Common myeloid progenitor, CD34-positive (primary cell): ENCODE measurements at regions not wholly inside any gene's neighbourhood (a gene's known extent, or its start where the extent isn't known, plus 50 kb on each side); places are given as distances from the start of the nearest gene placed in this dataset.

Experiments
- CTCF ChIA-PET: fragments of 350-600 bp; sonication (Branson Sonifier 250); formaldehyde crosslinking; loops from one replicate; lab custom pipeline; 2021; ENCODE audit warnings: antibody characterized with exemption; lab: Charles Lee
- POLR2A ChIA-PET: fragments of 350-600 bp; sonication (Branson Sonifier 250); formaldehyde crosslinking; loops from one replicate; lab custom pipeline; 2021; ENCODE audit warnings: antibody characterized with exemption; lab: Charles Lee
- DNase-seq, 3 donors: peaks; one replicate each; pipeline versions ENCODE4 v3.0.0 to v3.0.0-alpha.2; 2013
- H3K27ac ChIP-seq, 2 experiments: 1 replicate in 1 of 2; 2 replicates in 1 of 2; pipeline ENCODE4 v1.7.0; 2013; ENCODE audit warnings: inconsistent platforms in 2 of 2, low read length in 2 of 2, mild to moderate bottlenecking in 2 of 2, low read depth in 1 of 2, moderate library complexity in 1 of 2; ENCODE audit not compliant: severe bottlenecking in 2 of 2, insufficient read depth in 1 of 2, poor library complexity in 1 of 2
- H3K27me3 ChIP-seq, 5 experiments: replicated peaks in 2 of 5; 1 replicate in 3 of 5; 2 replicates in 2 of 5; pipeline versions ENCODE4 v1.6.1 to v1.7.0; 2013; ENCODE audit warnings: low read length in 4 of 5, mild to moderate bottlenecking in 2 of 5, moderate library complexity in 2 of 5, inconsistent platforms in 1 of 5; ENCODE audit not compliant: insufficient read depth in 5 of 5, control insufficient read depth in 4 of 5
- H3K36me3 ChIP-seq, 4 experiments: 1 replicate in 2 of 4; 2 replicates in 2 of 4; pipeline versions ENCODE4 v1.6.1 to v1.7.0; 2013; ENCODE audit warnings: low read length in 3 of 4, control low read depth in 1 of 4, mild to moderate bottlenecking in 1 of 4; ENCODE audit not compliant: control insufficient read depth in 4 of 4, insufficient read depth in 4 of 4
- H3K4me1 ChIP-seq, 4 experiments: 1 replicate in 3 of 4; 2 replicates in 1 of 4; pipeline versions ENCODE4 v1.6.1 to v1.7.1; 2013; ENCODE audit warnings: low read length in 3 of 4, mild to moderate bottlenecking in 3 of 4, control low read depth in 1 of 4, inconsistent platforms in 1 of 4, moderate library complexity in 1 of 4; ENCODE audit not compliant: control insufficient read depth in 4 of 4, insufficient read depth in 4 of 4; ENCODE audit errors: control extremely low read depth in 1 of 4
- H3K4me3 ChIP-seq, 7 experiments: 1 replicate in 4 of 7; 2 replicates in 3 of 7; pipeline versions ENCODE4 v1.5.1 to v1.7.0; 2013; ENCODE audit warnings: mild to moderate bottlenecking in 7 of 7, low read length in 6 of 7, moderate library complexity in 6 of 7, inconsistent platforms in 2 of 7, low read depth in 2 of 7, control low read depth in 1 of 7; ENCODE audit not compliant: insufficient read depth in 4 of 7, control insufficient read depth in 1 of 7; ENCODE audit errors: extremely low read depth in 1 of 7
- H3K9me3 ChIP-seq, 5 experiments: 1 replicate in 4 of 5; 2 replicates in 1 of 5; pipeline versions ENCODE4 v1.6.1 to v1.7.1; 2013; ENCODE audit warnings: low read length in 4 of 5, mild to moderate bottlenecking in 2 of 5, inconsistent platforms in 1 of 5, low read depth in 1 of 5, moderate library complexity in 1 of 5; ENCODE audit not compliant: control insufficient read depth in 4 of 5, insufficient read depth in 2 of 5; ENCODE audit errors: control extremely low read depth in 1 of 5
- WGBS: methylation state at CpG from one replicate; pipeline ENCODE4 v1.1.5; 2013; ENCODE audit not compliant: insufficient coverage; 5-methylcytosine and 5-hydroxymethylcytosine counted together

DNA sequence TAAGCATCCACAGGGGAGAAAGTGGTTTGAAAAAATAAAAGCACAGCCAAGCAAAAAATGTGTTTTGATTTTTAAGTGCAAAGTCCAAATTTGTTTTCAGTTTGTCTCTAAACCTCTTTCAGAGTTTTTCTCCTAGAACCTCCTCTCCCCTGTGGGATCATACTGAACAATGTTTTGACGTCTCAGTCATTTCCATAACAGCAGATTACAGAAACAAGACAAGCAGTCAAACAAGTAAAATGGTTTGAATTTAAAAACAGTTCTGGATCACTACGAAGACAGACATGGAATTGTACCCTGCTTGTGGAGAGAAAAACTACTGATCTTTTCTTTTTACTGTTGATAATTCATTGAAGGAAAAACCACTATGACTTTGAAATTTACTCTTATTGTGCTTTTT lies 245.7 kb upstream of the CNTN4 start:
- no peak for DNase-seq
- Histone ChIP-seq H3K4me3 (no peak overlapping the region), H3K4me1 (no peaks in the 10 kb centered on the region), H3K27ac (no peak overlapping the region), H3K9me3 (no peaks in the 10 kb centered on the region), H3K27me3 (no peaks in the 10 kb centered on the region), H3K36me3 (no peaks in the 10 kb centered on the region)
- WGBS = no CpG with 5 or more reads among the region's 2 CpGs
- ChIA-PET POLR2A (no interaction called here), CTCF (no interaction called here)

DNA sequence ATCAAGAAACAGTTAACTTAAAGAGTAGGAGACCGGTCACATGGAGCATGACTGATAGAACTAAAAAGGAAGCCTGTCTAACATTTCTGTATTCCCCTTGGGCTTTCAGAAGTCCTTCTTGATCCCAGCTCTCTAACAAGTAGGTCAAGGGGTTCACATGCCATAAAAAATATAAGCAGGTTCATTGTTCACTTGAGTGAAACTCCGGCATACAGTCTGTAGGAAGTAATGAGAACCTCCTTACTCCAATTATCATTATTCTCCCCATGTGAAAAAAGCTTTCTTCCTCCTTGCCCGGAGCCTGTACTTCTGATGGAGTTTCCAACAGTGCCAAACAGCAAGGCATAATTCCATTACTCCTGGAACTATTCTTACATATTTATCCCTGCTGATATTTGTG lies 242.8 kb upstream of the CNTN4 start:
- DNase-seq = no peak
- no peaks in the 10 kb centered on the region for H3K36me3 ChIP-seq
- H3K4me1 ChIP-seq = no peaks in the 10 kb centered on the region
- CTCF ChIA-PET = no interaction called here
- H3K9me3 ChIP-seq = no peaks in the 10 kb centered on the region
- no peak overlapping the region for H3K4me3 ChIP-seq
- WGBS = no CpG with 5 or more reads among the region's 3 CpGs
- POLR2A ChIA-PET = no interaction called here
- H3K27me3 ChIP-seq = no peaks in the 10 kb centered on the region
- no peak overlapping the region for H3K27ac ChIP-seq

DNA sequence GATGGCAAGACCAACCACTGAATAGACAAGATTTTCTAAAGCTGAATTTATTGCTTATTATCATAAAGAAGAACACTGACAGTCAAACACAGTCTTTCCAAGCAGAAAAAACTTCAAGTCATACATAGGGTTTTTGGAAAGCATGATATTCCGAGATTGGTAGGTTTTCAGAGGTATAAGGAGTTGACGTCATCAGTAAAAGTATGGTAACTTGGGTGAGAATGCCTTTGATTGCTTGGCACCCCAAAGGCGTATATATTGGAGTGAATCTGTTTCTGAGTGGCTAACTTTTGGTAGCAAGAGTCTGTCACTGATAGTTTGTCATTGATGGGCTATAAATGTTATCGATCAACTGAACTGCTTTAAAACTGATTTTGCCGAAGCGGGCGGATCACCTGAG lies 227.9 kb upstream of the CNTN4 start:
- POLR2A ChIA-PET = no interaction called here
- no peak overlapping the region for H3K4me3 ChIP-seq
- no peaks in the 10 kb centered on the region for H3K4me1 ChIP-seq
- 100% methylated on average over 5 of the region's 7 CpGs for WGBS
- H3K36me3 ChIP-seq = no peaks in the 10 kb centered on the region
- CTCF ChIA-PET = no interaction called here
- H3K27ac ChIP-seq = no peak overlapping the region
- H3K27me3 ChIP-seq = no peaks in the 10 kb centered on the region
- no peak for DNase-seq
- peaks cover 0 to 3% (median 0%) of the 10 kb centered on the region in 5 experiments for H3K9me3 ChIP-seq

DNA sequence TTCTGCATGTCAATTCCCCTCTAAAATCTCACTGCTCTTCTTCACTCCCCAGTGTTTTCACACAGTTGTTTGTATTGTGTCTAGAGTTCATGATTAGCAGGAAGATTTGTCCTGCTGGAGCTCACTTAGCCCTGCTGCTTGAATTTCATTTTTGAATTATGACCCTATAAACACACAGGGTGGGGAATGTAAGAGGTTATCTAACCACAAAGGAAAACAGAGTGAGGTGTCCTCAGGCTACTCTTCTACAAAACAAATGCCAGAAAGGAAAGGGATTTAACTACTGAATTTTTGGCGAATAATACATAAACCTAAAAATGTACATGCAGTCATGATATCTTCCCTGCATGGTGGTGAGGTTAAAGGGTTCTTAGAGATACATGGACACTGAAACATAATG lies 215.1 kb upstream of the CNTN4 start:
- peaks cover 0 to 2% (median 0%) of the 10 kb centered on the region in 5 experiments for H3K9me3 ChIP-seq
- H3K27ac ChIP-seq = no peak overlapping the region
- no peaks in the 10 kb centered on the region for H3K27me3 ChIP-seq
- no peaks in the 10 kb centered on the region for H3K36me3 ChIP-seq
- CTCF ChIA-PET = no interaction called here
- no peak for DNase-seq
- no peaks in the 10 kb centered on the region for H3K4me1 ChIP-seq
- WGBS = no CpG with 5 or more reads among the region's 1 CpG
- POLR2A ChIA-PET = no interaction called here
- H3K4me3 ChIP-seq = no peak overlapping the region

DNA sequence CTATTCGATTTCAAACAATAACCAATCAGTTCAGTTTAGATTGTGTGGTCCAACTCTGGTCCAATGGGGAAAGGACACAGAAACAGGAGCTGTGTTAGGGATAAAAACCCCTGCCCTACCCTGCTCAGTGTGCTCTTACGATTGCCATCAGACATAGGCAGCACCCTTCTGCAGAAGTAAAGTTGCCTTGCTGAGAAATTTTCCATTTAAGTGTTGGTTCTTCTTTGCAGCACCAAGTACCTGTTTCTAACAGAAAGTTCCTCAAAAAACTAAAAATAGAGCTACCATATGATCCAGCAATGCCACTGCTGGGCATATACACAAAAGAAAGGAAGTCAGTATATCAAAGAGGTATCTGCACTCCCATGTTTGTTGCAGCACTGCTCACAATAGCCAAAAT lies 206.2 kb upstream of the CNTN4 start:
- CTCF ChIA-PET = no interaction called here
- no peaks in the 10 kb centered on the region for H3K27me3 ChIP-seq
- H3K9me3 ChIP-seq = peaks cover 0 to 19% (median 7%) of the 10 kb centered on the region in 5 experiments
- H3K27ac ChIP-seq = no peak overlapping the region
- POLR2A ChIA-PET = no interaction called here
- DNase-seq = no peak
- H3K4me3 ChIP-seq = no peak overlapping the region
- H3K36me3 ChIP-seq = no peaks in the 10 kb centered on the region
- WGBS = 100% methylated on average over 1 of the region's 2 CpGs
- no peaks in the 10 kb centered on the region for H3K4me1 ChIP-seq

DNA sequence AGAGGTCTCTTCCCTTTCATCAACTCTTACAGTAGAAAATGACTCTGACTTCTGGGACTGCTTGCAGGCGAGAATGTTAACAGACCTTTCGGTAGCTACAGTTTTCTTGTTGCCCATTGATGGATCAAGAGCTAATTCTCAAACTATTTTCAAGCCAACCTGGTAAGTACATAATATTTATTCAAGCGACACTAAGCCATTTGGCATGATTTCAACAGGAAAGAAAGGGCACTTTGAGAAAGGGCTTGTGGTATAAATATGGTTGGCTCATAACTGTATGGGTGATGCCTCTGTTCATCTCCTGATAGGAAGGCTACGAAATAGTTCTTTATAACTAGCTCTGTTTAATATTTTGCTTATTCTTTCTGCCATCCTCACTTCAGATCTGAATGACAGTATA lies 196.2 kb upstream of the CNTN4 start:
- Histone ChIP-seq H3K4me1 (no peaks in the 10 kb centered on the region), H3K27ac (no peak overlapping the region), H3K36me3 (no peaks in the 10 kb centered on the region), H3K9me3 (no peaks in the 10 kb centered on the region), H3K4me3 (no peak overlapping the region), H3K27me3 (no peaks in the 10 kb centered on the region)
- ChIA-PET POLR2A (no interaction called here), CTCF (no interaction called here)
- DNase-seq = no peak
- WGBS = 14% methylated on average over 1 of the region's 4 CpGs

DNA sequence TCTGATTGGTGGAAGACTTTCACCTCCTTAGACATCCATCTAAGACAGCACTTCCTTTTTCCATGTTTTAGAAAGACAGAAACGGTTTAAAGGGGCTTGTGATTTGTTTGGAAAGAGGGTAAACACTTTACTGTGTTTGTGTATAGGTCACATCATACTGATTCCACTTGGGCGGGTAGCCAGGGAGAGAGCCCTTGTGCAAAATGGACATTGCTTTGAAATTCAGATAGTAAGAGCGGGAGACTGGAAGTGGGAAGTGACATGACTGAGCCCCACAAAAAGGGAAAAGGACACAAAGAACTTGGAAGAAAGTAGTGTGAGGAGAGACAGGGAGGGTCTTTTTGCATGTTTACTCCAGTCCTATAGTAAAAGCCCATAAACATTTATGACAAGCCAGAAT lies 195.6 kb upstream of the CNTN4 start:
- H3K9me3 ChIP-seq = no peaks in the 10 kb centered on the region
- ChIA-PET POLR2A (no interaction called here), CTCF (no interaction called here)
- DNase-seq = no peak
- H3K36me3 ChIP-seq = no peaks in the 10 kb centered on the region
- H3K4me3 ChIP-seq = no peak overlapping the region
- no peaks in the 10 kb centered on the region for H3K4me1 ChIP-seq
- 95% methylated on average over 2 of the region's 3 CpGs for WGBS
- H3K27ac ChIP-seq = no peak overlapping the region
- no peaks in the 10 kb centered on the region for H3K27me3 ChIP-seq
